ENCODE measurements at regions not wholly inside any gene's neighbourhood (a gene's known extent, or its start where the extent isn't known, plus 50 kb on each side); places are given as distances from the start of the nearest gene placed in this dataset.

- TF ChIP-seq EZH2phosphoT487 (IDR thresholded peaks at IDR 0.05; ENCODE audit: low read length) (no peak), CTCF (IDR thresholded peaks at IDR 0.05; ENCODE audit: low read length) (no peak), EZH2 (optimal IDR thresholded peaks at IDR 0.05; ENCODE audit: low read depth, low read length) (no peak)
Measured at GRCh38 chr5:75975496-75975895, 107.7 kb upstream of the SV2C start.
